Type B pancreatic cell (in vitro differentiated cells): ENCODE measurements at regions not wholly inside any gene's neighbourhood (a gene's known extent, or its start where the extent isn't known, plus 50 kb on each side); places are given as distances from the start of the nearest gene placed in this dataset.
A peak's percentile ranks its signal among the peaks of the same experiment; 100 is the strongest.

Source experiments
- DNase-seq: peaks from one replicate; pipeline ENCODE4 v3.0.0; 2021; ENCODE audit warnings: mixed read lengths; ENCODE audit not compliant: unreplicated experiment; ENCODE audit errors: extremely low spot score
- H3K27ac Mint-ChIP-seq: 2 replicates; pipeline ENCODE4 v1.8.0; 2021; ENCODE audit warnings: mild to moderate bottlenecking, mixed read lengths
- H3K27me3 Mint-ChIP-seq: 2 replicates; pipeline ENCODE4 v1.8.0; 2021; ENCODE audit warnings: mixed read lengths
- H3K36me3 Mint-ChIP-seq: 2 replicates; pipeline ENCODE4 v1.8.0; 2021; ENCODE audit warnings: mixed read lengths
- H3K4me1 Mint-ChIP-seq: one replicate; pipeline ENCODE4 v1.8.0; 2021; ENCODE audit warnings: mixed read lengths; ENCODE audit not compliant: unreplicated experiment
- H3K4me3 Mint-ChIP-seq: 2 replicates; pipeline ENCODE4 v1.8.0; 2021; ENCODE audit warnings: mild to moderate bottlenecking, mixed read lengths
- H3K9me3 Mint-ChIP-seq: 2 replicates; pipeline ENCODE4 v1.8.0; 2021; ENCODE audit warnings: mixed read lengths
- CTCF ChIP-seq: fragments of 200-600 bp; sonication (generic); conservative IDR thresholded peaks from 2 replicates; pipeline ENCODE4 v1.5.0; 2021; ENCODE audit warnings: antibody characterized with exemption, mild to moderate bottlenecking

- Mint-ChIP-seq H3K4me3 (peak overlapping the region; percentile 61), H3K4me1 (peaks cover 30% of the 10 kb centered on the region), H3K27ac (no peak overlapping the region), H3K27me3 (peaks cover 4% of the 10 kb centered on the region), H3K36me3 (peaks cover 3% of the 10 kb centered on the region), H3K9me3 (peaks cover 4% of the 10 kb centered on the region)
- no peak for TF ChIP-seq CTCF
- DNase-seq = no peak
Measured at GRCh38 chr4:181821039-181822004, 421.9 kb upstream of the TENM3 start.

GRCh38 chr4:181822005-181822375 lies 421.2 kb upstream of the TENM3 start:
- H3K4me1 Mint-ChIP-seq = peaks cover 34% of the 10 kb centered on the region
- TF ChIP-seq CTCF = no peak
- no peak overlapping the region for H3K27ac Mint-ChIP-seq
- no peak for DNase-seq
- peaks cover 3% of the 10 kb centered on the region for H3K36me3 Mint-ChIP-seq
- H3K27me3 Mint-ChIP-seq = peaks cover 7% of the 10 kb centered on the region
- no peak overlapping the region for H3K4me3 Mint-ChIP-seq
- H3K9me3 Mint-ChIP-seq = no peaks in the 10 kb centered on the region

- Mint-ChIP-seq H3K4me1 (peaks cover 39% of the 10 kb centered on the region), H3K36me3 (peaks cover 3% of the 10 kb centered on the region), H3K4me3 (no peak overlapping the region), H3K27me3 (peaks cover 13% of the 10 kb centered on the region), H3K9me3 (no peaks in the 10 kb centered on the region), H3K27ac (no peak overlapping the region)
- DNase-seq = no peak
- no peak for TF ChIP-seq CTCF
Measured at GRCh38 chr4:181823183-181823582, 420.0 kb upstream of the TENM3 start.

- no peak for TF ChIP-seq CTCF
- H3K9me3 Mint-ChIP-seq = no peaks in the 10 kb centered on the region
- H3K27ac Mint-ChIP-seq = no peak overlapping the region
- peaks cover 3% of the 10 kb centered on the region for H3K36me3 Mint-ChIP-seq
- peaks cover 13% of the 10 kb centered on the region for H3K27me3 Mint-ChIP-seq
- H3K4me1 Mint-ChIP-seq = peaks cover 39% of the 10 kb centered on the region
- DNase-seq = no peak
- no peak overlapping the region for H3K4me3 Mint-ChIP-seq
Measured at GRCh38 chr4:181823645-181824044, 419.6 kb upstream of the TENM3 start.

GRCh38 chr4:181825564-181825963 lies 417.6 kb upstream of the TENM3 start:
- peaks cover 20% of the 10 kb centered on the region for H3K27me3 Mint-ChIP-seq
- peaks cover 38% of the 10 kb centered on the region for H3K4me1 Mint-ChIP-seq

More at GRCh38 chr4:181825564-181825963, 417.6 kb upstream of the TENM3 start:
- TF ChIP-seq CTCF = no peak
- H3K9me3 Mint-ChIP-seq = no peaks in the 10 kb centered on the region
- H3K36me3 Mint-ChIP-seq = no peaks in the 10 kb centered on the region
- no peak for DNase-seq
- H3K27ac Mint-ChIP-seq = no peak overlapping the region
- no peak overlapping the region for H3K4me3 Mint-ChIP-seq
